Immature natural killer cell (primary cell): ENCODE measurements at regions not wholly inside any gene's neighbourhood (a gene's known extent, or its start where the extent isn't known, plus 50 kb on each side); places are given as distances from the start of the nearest gene placed in this dataset.

Experiments used
- DNase-seq, 3 donors: peaks; one replicate each; pipeline ENCODE4 v3.0.0; 2022; ENCODE audit warnings: mixed read lengths in 1 of 3
- H3K27ac Mint-ChIP-seq, 6 donors: one replicate each; pipeline ENCODE4 v1.8.0; 2020; ENCODE audit warnings: mixed read lengths in 6 of 6, mild to moderate bottlenecking in 5 of 6, inconsistent platforms in 4 of 6, moderate library complexity in 3 of 6
- H3K27me3 Mint-ChIP-seq, 3 donors: one replicate each; pipeline ENCODE4 v1.8.0; 2020 to 2021; ENCODE audit warnings: low read depth in 3 of 3, mild to moderate bottlenecking in 3 of 3, mixed read lengths in 3 of 3, moderate library complexity in 3 of 3, inconsistent platforms in 1 of 3
- H3K36me3 Mint-ChIP-seq, 3 donors: one replicate each; pipeline ENCODE4 v1.8.0; 2020; ENCODE audit warnings: mixed read lengths in 3 of 3, inconsistent platforms in 2 of 3, mild to moderate bottlenecking in 2 of 3
- H3K4me1 Mint-ChIP-seq, 2 donors: one replicate each; pipeline ENCODE4 v1.8.0; 2020; ENCODE audit warnings: inconsistent platforms in 2 of 2, mild to moderate bottlenecking in 2 of 2, mixed read lengths in 2 of 2, moderate library complexity in 1 of 2
- H3K4me3 Mint-ChIP-seq, 5 donors: one replicate each; pipeline ENCODE4 v1.8.0; 2020; ENCODE audit warnings: mild to moderate bottlenecking in 5 of 5, mixed read lengths in 5 of 5, inconsistent platforms in 3 of 5, moderate library complexity in 3 of 5
- H3K9me3 Mint-ChIP-seq, 6 donors: one replicate each; pipeline ENCODE4 v1.8.0; 2020; ENCODE audit warnings: mild to moderate bottlenecking in 6 of 6, mixed read lengths in 6 of 6, inconsistent platforms in 4 of 6, moderate library complexity in 3 of 6

GRCh38 chr11:80627364-80627763 is 1186.5 kb upstream of the TENM4 start:
- Mint-ChIP-seq H3K27ac (no peak overlapping the region), H3K4me1 (no peaks in the 10 kb centered on the region), H3K9me3 (peaks cover 5 to 39% (median 23%) of the 10 kb centered on the region in 6 donors), H3K4me3 (no peak overlapping the region), H3K27me3 (no peaks in the 10 kb centered on the region), H3K36me3 (no peaks in the 10 kb centered on the region)
- no peak for DNase-seq

GRCh38 chr11:80626721-80627120 is 1185.9 kb upstream of the TENM4 start:
- Mint-ChIP-seq H3K36me3 (no peaks in the 10 kb centered on the region), H3K4me1 (no peaks in the 10 kb centered on the region), H3K4me3 (no peak overlapping the region), H3K27ac (no peak overlapping the region), H3K9me3 (peaks cover 5 to 37% (median 24%) of the 10 kb centered on the region in 6 donors), H3K27me3 (peaks cover 0 to 1% (median 0%) of the 10 kb centered on the region in 3 donors)
- no peak for DNase-seq

- H3K36me3 Mint-ChIP-seq = no peaks in the 10 kb centered on the region
- no peaks in the 10 kb centered on the region for H3K4me1 Mint-ChIP-seq
- H3K27ac Mint-ChIP-seq = no peak overlapping the region
- H3K9me3 Mint-ChIP-seq = peaks cover 5 to 36% (median 21%) of the 10 kb centered on the region in 6 donors
- peaks cover 0 to 1% (median 0%) of the 10 kb centered on the region in 3 donors for H3K27me3 Mint-ChIP-seq
- H3K4me3 Mint-ChIP-seq = no peak overlapping the region
- DNase-seq = no peak
These were observed 1184.7 kb upstream of the TENM4 start for GRCh38 chr11:80625563-80625962.

- Mint-ChIP-seq H3K4me1 (no peaks in the 10 kb centered on the region), H3K27ac (no peak overlapping the region), H3K4me3 (no peak overlapping the region), H3K36me3 (no peaks in the 10 kb centered on the region), H3K27me3 (peaks cover 0 to 1% (median 0%) of the 10 kb centered on the region in 3 donors), H3K9me3 (peaks cover 4 to 32% (median 16%) of the 10 kb centered on the region in 6 donors)
- no peak for DNase-seq
These were observed 1181.0 kb upstream of the TENM4 start for GRCh38 chr11:80621871-80622270.

GRCh38 chr11:80620867-80621266 is 1180.0 kb upstream of the TENM4 start:
- Mint-ChIP-seq H3K9me3 (peaks cover 5 to 29% (median 15%) of the 10 kb centered on the region in 6 donors), H3K36me3 (no peaks in the 10 kb centered on the region), H3K27ac (no peak overlapping the region), H3K27me3 (peaks cover 0 to 1% (median 0%) of the 10 kb centered on the region in 3 donors), H3K4me3 (no peak overlapping the region), H3K4me1 (no peaks in the 10 kb centered on the region)
- no peak for DNase-seq

- Mint-ChIP-seq H3K9me3 (peaks cover 5 to 21% (median 11%) of the 10 kb centered on the region in 6 donors), H3K4me3 (no peak overlapping the region), H3K27me3 (peaks cover 0 to 1% (median 0%) of the 10 kb centered on the region in 3 donors), H3K27ac (no peak overlapping the region), H3K4me1 (no peaks in the 10 kb centered on the region), H3K36me3 (no peaks in the 10 kb centered on the region)
- no peak for DNase-seq
These were observed 1176.3 kb upstream of the TENM4 start for GRCh38 chr11:80617156-80617555.

- Mint-ChIP-seq H3K36me3 (no peaks in the 10 kb centered on the region), H3K4me3 (no peak overlapping the region), H3K27me3 (no peaks in the 10 kb centered on the region), H3K9me3 (peaks cover 5 to 22% (median 9%) of the 10 kb centered on the region in 6 donors), H3K4me1 (no peaks in the 10 kb centered on the region), H3K27ac (no peak overlapping the region)
- no peak for DNase-seq
These were observed 1175.4 kb upstream of the TENM4 start for GRCh38 chr11:80616070-80616800.

- DNase-seq = no peak
- Mint-ChIP-seq H3K36me3 (peaks cover 0 to 5% (median 0%) of the 10 kb centered on the region in 3 donors), H3K4me3 (no peak overlapping the region), H3K4me1 (no peaks in the 10 kb centered on the region), H3K27me3 (no peaks in the 10 kb centered on the region), H3K27ac (no peak overlapping the region), H3K9me3 (peaks cover 7 to 34% (median 11%) of the 10 kb centered on the region in 6 donors)
These were observed 1172.8 kb upstream of the TENM4 start for GRCh38 chr11:80613655-80614054.

- H3K4me1 Mint-ChIP-seq = no peaks in the 10 kb centered on the region
- H3K27me3 Mint-ChIP-seq = peaks cover 0 to 1% (median 0%) of the 10 kb centered on the region in 3 donors
- no peak for DNase-seq
- peaks cover 6 to 28% (median 11%) of the 10 kb centered on the region in 6 donors for H3K9me3 Mint-ChIP-seq
- peaks cover 0 to 5% (median 0%) of the 10 kb centered on the region in 3 donors for H3K36me3 Mint-ChIP-seq
- H3K4me3 Mint-ChIP-seq = no peak overlapping the region
- no peak overlapping the region for H3K27ac Mint-ChIP-seq
These were observed 1169.7 kb upstream of the TENM4 start for GRCh38 chr11:80610516-80610915.

GRCh38 chr11:80603472-80603871 is 1162.6 kb upstream of the TENM4 start:
- Mint-ChIP-seq H3K27ac (no peak overlapping the region), H3K9me3 (peaks cover 5 to 28% (median 11%) of the 10 kb centered on the region in 6 donors), H3K4me1 (no peaks in the 10 kb centered on the region)

GRCh38 chr11:80598905-80599304 is 1158.1 kb upstream of the TENM4 start:
- H3K36me3 Mint-ChIP-seq = no peaks in the 10 kb centered on the region
- no peaks in the 10 kb centered on the region for H3K4me1 Mint-ChIP-seq
- H3K27me3 Mint-ChIP-seq = no peaks in the 10 kb centered on the region
- H3K9me3 Mint-ChIP-seq = peaks cover 7 to 43% (median 17%) of the 10 kb centered on the region in 6 donors
- no peak for DNase-seq
- H3K27ac Mint-ChIP-seq = no peak overlapping the region
- no peak overlapping the region for H3K4me3 Mint-ChIP-seq

More at GRCh38 chr11:80603472-80603871, 1162.6 kb upstream of the TENM4 start:
- DNase-seq = no peak
- H3K4me3 Mint-ChIP-seq = no peak overlapping the region
- H3K36me3 Mint-ChIP-seq = no peaks in the 10 kb centered on the region
- H3K27me3 Mint-ChIP-seq = peaks cover 0 to 2% (median 1%) of the 10 kb centered on the region in 3 donors

- H3K4me3 Mint-ChIP-seq = no peak overlapping the region
- H3K9me3 Mint-ChIP-seq = peaks cover 8 to 36% (median 18%) of the 10 kb centered on the region in 6 donors
- H3K27ac Mint-ChIP-seq = no peak overlapping the region
- H3K4me1 Mint-ChIP-seq = no peaks in the 10 kb centered on the region
- H3K27me3 Mint-ChIP-seq = peaks cover 0 to 2% (median 2%) of the 10 kb centered on the region in 3 donors
- H3K36me3 Mint-ChIP-seq = no peaks in the 10 kb centered on the region
- DNase-seq = no peak
These were observed 1155.5 kb upstream of the TENM4 start for GRCh38 chr11:80596291-80596810.

GRCh38 chr11:80595011-80595410 is 1154.2 kb upstream of the TENM4 start:
- Mint-ChIP-seq H3K4me1 (no peaks in the 10 kb centered on the region), H3K9me3 (peaks cover 7 to 44% (median 24%) of the 10 kb centered on the region in 6 donors), H3K4me3 (no peak overlapping the region), H3K36me3 (no peaks in the 10 kb centered on the region), H3K27me3 (peaks cover 0 to 5% (median 2%) of the 10 kb centered on the region in 3 donors), H3K27ac (no peak overlapping the region)
- DNase-seq = no peak

GRCh38 chr11:80593648-80594374 is 1153.0 kb upstream of the TENM4 start:
- no peaks in the 10 kb centered on the region for H3K4me1 Mint-ChIP-seq
- no peak for DNase-seq

More at GRCh38 chr11:80593648-80594374, 1153.0 kb upstream of the TENM4 start:
- peaks cover 0 to 5% (median 2%) of the 10 kb centered on the region in 3 donors for H3K27me3 Mint-ChIP-seq
- peaks cover 7 to 41% (median 25%) of the 10 kb centered on the region in 6 donors for H3K9me3 Mint-ChIP-seq
- H3K4me3 Mint-ChIP-seq = no peak overlapping the region
- H3K36me3 Mint-ChIP-seq = no peaks in the 10 kb centered on the region
- no peak overlapping the region for H3K27ac Mint-ChIP-seq
